ENCODE measurements at regions not wholly inside any gene's neighbourhood (a gene's known extent, or its start where the extent isn't known, plus 50 kb on each side); places are given as distances from the start of the nearest gene placed in this dataset.

DNA sequence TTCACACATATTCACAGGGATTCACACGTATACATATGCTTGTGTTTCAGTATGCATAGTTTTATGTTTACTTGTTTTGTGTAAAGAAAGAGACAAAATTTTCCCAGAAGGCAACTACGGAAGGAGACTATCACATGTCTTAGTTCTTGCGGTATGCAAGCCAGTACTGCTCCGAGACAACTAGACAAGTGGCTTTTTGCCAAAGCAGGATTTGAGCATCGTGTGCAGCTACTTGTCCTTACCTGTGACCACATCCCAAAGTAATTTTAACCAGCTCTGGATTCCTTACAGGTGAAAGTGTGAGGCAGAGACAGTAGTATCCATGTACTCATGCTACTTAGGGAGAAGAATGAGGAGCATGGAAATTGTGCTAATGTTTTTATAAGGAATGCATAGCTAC is 591.4 kb upstream of the NR2F2 start:
- TF ChIP-seq, protein P1, sequence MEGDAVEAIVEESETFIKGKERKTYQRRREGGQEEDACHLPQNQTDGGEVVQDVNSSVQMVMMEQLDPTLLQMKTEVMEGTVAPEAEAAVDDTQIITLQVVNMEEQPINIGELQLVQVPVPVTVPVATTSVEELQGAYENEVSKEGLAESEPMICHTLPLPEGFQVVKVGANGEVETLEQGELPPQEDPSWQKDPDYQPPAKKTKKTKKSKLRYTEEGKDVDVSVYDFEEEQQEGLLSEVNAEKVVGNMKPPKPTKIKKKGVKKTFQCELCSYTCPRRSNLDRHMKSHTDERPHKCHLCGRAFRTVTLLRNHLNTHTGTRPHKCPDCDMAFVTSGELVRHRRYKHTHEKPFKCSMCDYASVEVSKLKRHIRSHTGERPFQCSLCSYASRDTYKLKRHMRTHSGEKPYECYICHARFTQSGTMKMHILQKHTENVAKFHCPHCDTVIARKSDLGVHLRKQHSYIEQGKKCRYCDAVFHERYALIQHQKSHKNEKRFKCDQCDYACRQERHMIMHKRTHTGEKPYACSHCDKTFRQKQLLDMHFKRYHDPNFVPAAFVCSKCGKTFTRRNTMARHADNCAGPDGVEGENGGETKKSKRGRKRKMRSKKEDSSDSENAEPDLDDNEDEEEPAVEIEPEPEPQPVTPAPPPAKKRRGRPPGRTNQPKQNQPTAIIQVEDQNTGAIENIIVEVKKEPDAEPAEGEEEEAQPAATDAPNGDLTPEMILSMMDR (IDR thresholded peaks at IDR 0.05): no peak
- TF ChIP-seq POLR2A (IDR thresholded peaks at IDR 0.05): no peak
